Hepatocyte (in vitro differentiated cells): ENCODE measurements at regions not wholly inside any gene's neighbourhood (a gene's known extent, or its start where the extent isn't known, plus 50 kb on each side); places are given as distances from the start of the nearest gene placed in this dataset.

Source experiments
- CTCF ChIP-seq: fragments of 200-600 bp; sonication (generic); IDR thresholded peaks from 2 replicates; pipeline ENCODE4 v1.5.1; 2016; ENCODE audit warnings: antibody characterized with exemption, mild to moderate bottlenecking; ENCODE audit not compliant: poor library complexity
- EZH2 ChIP-seq: fragments of 200-600 bp; sonication (generic); IDR thresholded peaks from 2 replicates; pipeline ENCODE4 v1.6.1; 2016; ENCODE audit warnings: antibody characterized with exemption, mild to moderate bottlenecking, borderline replicate concordance
- EZH2phosphoT487 ChIP-seq: fragments of 200-600 bp; sonication (generic); IDR thresholded peaks from one replicate; pipeline ENCODE4 v1.6.1; 2018; ENCODE audit warnings: antibody characterized with exemption, mild to moderate bottlenecking, low read depth, moderate library complexity; ENCODE audit not compliant: unreplicated experiment, severe bottlenecking

GRCh38 chr12:89786177-89786810 lies 77.7 kb upstream of the ATP2B1 start:
- TF ChIP-seq EZH2: no peak
- TF ChIP-seq CTCF: no peak
- no peak for TF ChIP-seq EZH2phosphoT487
